Effector memory CD8-positive, alpha-beta T cell (primary cell): ENCODE measurements at regions not wholly inside any gene's neighbourhood (a gene's known extent, or its start where the extent isn't known, plus 50 kb on each side); places are given as distances from the start of the nearest gene placed in this dataset.

Experiments
- ATAC-seq: fragments of 150-1000 bp; cut with Tn5 transposase; replicated peaks from 2 replicates; pipeline ENCODE4 v1.10.0; 2021; ENCODE audit warnings: mild to moderate bottlenecking, moderate library complexity
- DNase-seq, 3 experiments: peaks; one replicate each; pipeline ENCODE4 v3.0.0; 2021
- H3K27ac Mint-ChIP-seq, 2 donors: one replicate each; pipeline ENCODE4 v1.8.0; 2022; ENCODE audit warnings: mild to moderate bottlenecking in 2 of 2, mixed read lengths in 2 of 2, moderate library complexity in 2 of 2
- H3K27me3 Mint-ChIP-seq, 2 donors: one replicate each; pipeline ENCODE4 v1.8.0; 2022; ENCODE audit warnings: mixed read lengths in 2 of 2
- H3K36me3 Mint-ChIP-seq: one replicate; pipeline ENCODE4 v1.8.0; 2022; ENCODE audit warnings: mild to moderate bottlenecking, moderate library complexity, mixed read lengths; ENCODE audit not compliant: insufficient read depth
- H3K4me1 Mint-ChIP-seq, 2 donors: one replicate each; pipeline ENCODE4 v1.8.0; 2022; ENCODE audit warnings: low read depth in 2 of 2, mixed read lengths in 2 of 2
- H3K4me3 Mint-ChIP-seq, 2 donors: one replicate each; pipeline ENCODE4 v1.8.0; 2022; ENCODE audit warnings: mild to moderate bottlenecking in 2 of 2, mixed read lengths in 2 of 2, moderate library complexity in 2 of 2
- H3K9me3 Mint-ChIP-seq, 2 donors: one replicate each; pipeline ENCODE4 v1.8.0; 2022; ENCODE audit warnings: mixed read lengths in 2 of 2

DNA sequence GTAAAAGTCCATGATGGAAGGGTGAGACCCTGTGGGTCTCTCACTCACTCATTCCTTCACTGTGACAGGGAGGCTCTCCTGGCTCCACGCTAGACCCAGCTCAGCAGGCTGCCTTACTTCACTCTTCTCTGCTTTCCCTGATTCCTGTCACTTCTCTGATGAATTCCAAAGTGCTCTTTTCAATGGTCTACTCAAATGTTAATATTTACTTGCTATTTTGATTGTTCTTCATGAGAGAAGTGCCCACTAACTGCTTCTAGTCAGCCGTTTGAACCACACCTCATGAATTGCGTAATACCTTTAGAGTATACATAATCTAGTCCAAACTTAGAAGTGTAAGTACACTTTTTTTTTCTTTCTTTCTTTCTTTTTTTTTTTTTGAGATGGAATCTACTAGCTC lies 1350.2 kb upstream of the RAG2 start:
- no peaks in the 10 kb centered on the region for H3K36me3 Mint-ChIP-seq
- DNase-seq = no peak
- H3K9me3 Mint-ChIP-seq = peaks cover 5 to 7% of the 10 kb centered on the region in 2 donors
- H3K27ac Mint-ChIP-seq = no peak overlapping the region
- ATAC-seq = no peak
- H3K4me3 Mint-ChIP-seq = no peak overlapping the region
- no peaks in the 10 kb centered on the region for H3K4me1 Mint-ChIP-seq
- H3K27me3 Mint-ChIP-seq = no peaks in the 10 kb centered on the region

DNA sequence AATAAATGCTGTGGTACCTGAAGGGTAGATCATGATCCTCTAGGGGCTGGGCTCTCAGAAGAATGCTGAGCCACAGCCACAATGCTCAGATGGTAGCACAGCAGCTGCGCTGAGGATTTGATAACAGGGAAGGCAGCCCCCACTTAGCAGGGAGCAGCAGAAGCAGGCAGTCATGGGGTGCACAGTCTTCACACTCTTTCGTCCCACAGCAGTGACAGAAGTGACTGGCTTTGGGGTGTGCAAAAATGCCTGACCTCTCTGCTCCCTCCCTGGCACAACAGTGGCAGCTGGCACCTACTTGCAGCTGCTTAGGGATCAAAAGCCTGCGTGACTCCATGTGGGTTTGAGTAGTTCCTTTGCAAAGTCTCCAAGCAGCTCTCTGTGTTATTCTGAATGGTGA lies 1349.8 kb upstream of the RAG2 start:
- ATAC-seq = no peak
- H3K4me3 Mint-ChIP-seq = no peak overlapping the region
- H3K4me1 Mint-ChIP-seq = no peaks in the 10 kb centered on the region
- H3K27ac Mint-ChIP-seq = no peak overlapping the region
- no peak for DNase-seq
- H3K36me3 Mint-ChIP-seq = no peaks in the 10 kb centered on the region
- H3K27me3 Mint-ChIP-seq = no peaks in the 10 kb centered on the region
- peaks cover 5 to 7% of the 10 kb centered on the region in 2 donors for H3K9me3 Mint-ChIP-seq

GRCh38 chr11:37946155-37946766 lies 1348.2 kb upstream of the RAG2 start:
- no peak for ATAC-seq
- Mint-ChIP-seq H3K9me3 (peaks cover 5 to 7% of the 10 kb centered on the region in 2 donors), H3K36me3 (no peaks in the 10 kb centered on the region), H3K27me3 (no peaks in the 10 kb centered on the region), H3K27ac (no peak overlapping the region), H3K4me1 (no peaks in the 10 kb centered on the region), H3K4me3 (no peak overlapping the region)
- DNase-seq = no peak

DNA sequence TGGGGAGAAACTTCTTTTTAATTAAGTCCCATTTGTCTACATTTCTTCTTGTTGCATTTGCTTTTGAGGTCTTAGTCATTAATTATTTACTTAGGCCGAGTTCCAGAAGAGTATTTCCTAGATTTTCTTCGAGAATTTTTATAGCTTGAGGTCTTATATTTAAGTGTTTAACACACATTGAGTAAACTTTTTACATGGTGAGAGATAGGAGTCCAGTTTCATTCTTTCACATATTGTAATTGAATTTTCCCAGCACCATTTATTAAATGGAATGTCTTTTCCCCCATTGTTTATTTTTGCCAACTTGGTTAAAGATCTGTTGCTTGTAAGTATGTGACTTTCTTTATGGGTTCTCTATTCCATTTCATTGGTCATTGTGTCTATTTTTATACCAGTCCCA lies 1344.0 kb upstream of the RAG2 start:
- Mint-ChIP-seq H3K4me1 (no peaks in the 10 kb centered on the region), H3K9me3 (no peaks in the 10 kb centered on the region), H3K27ac (no peak overlapping the region), H3K27me3 (no peaks in the 10 kb centered on the region), H3K4me3 (no peak overlapping the region), H3K36me3 (no peaks in the 10 kb centered on the region)
- ATAC-seq (no peak), DNase-seq (no peak)

DNA sequence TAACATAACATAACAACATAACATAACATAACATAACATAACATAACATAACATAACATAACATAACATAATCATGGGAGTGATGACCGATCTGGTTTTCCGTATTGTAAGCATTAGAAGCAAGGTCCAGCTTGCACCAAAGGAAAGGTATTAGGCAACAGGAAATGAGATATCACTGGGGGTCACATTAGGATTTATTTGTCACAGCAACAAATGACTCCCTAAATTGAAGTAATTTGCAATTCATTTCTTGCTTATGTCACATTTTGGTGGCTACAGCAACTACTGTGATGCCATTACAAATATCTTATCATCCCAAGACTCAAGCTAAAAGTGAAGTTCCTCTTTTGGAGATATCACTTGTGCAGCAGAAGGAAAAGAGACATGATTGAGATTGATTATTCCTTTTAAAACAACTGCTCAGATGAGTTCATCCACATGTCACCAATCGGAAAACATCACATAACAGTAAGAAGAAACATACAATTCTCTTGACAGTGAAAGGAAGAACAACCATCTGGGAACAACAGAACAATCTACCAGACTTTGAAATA lies 1331.1 kb upstream of the RAG2 start:
- H3K9me3 Mint-ChIP-seq = peaks cover 6 to 8% of the 10 kb centered on the region in 2 donors
- DNase-seq (no peak), ATAC-seq (no peak)
- H3K27me3 Mint-ChIP-seq = no peaks in the 10 kb centered on the region
- H3K4me3 Mint-ChIP-seq = no peak overlapping the region
- no peaks in the 10 kb centered on the region for H3K4me1 Mint-ChIP-seq
- no peak overlapping the region for H3K27ac Mint-ChIP-seq
- no peaks in the 10 kb centered on the region for H3K36me3 Mint-ChIP-seq

DNA sequence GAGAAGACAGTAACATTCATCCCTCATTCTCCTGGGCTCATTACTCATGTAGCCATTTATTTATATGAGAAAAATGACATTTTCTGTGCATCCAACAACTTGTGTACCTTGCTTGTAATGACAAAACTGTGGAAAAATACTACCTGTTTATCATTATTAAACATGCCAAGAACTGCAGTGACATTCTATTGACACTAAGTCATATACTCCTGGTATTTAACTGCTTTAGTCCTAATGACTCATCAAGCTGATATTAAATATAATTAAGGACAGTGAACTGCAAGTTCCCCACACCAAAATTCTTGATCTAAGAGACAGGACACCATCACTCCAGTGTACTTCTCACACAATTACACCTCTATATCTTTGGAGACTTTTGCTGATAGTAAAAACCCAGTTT lies 1328.7 kb upstream of the RAG2 start:
- H3K27ac Mint-ChIP-seq = no peak overlapping the region
- DNase-seq (no peak), ATAC-seq (no peak)
- H3K27me3 Mint-ChIP-seq = no peaks in the 10 kb centered on the region
- H3K9me3 Mint-ChIP-seq = peaks cover 8 to 11% of the 10 kb centered on the region in 2 donors
- H3K4me3 Mint-ChIP-seq = no peak overlapping the region
- H3K4me1 Mint-ChIP-seq = no peaks in the 10 kb centered on the region
- H3K36me3 Mint-ChIP-seq = no peaks in the 10 kb centered on the region

DNA sequence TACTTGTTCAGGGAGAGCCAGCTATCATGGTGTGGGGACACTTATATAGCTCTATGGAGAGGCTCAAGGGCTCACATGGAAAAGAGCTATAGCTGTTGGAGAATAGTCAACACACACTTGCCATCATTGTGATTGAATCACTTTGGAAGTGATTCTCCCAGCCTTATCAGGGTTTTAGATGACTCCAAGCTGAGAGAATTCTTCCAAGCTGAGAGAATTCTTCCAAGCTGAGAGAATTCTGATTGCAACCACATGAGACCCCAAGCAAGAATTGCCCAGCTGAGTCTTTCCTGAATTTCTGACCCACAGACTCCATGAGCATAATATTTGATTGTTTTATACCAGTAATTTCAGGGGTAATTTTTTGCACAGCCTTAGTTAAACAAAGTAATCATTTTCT lies 1318.3 kb upstream of the RAG2 start:
- H3K9me3 Mint-ChIP-seq = peaks cover 0 to 14% of the 10 kb centered on the region in 2 donors

DNA sequence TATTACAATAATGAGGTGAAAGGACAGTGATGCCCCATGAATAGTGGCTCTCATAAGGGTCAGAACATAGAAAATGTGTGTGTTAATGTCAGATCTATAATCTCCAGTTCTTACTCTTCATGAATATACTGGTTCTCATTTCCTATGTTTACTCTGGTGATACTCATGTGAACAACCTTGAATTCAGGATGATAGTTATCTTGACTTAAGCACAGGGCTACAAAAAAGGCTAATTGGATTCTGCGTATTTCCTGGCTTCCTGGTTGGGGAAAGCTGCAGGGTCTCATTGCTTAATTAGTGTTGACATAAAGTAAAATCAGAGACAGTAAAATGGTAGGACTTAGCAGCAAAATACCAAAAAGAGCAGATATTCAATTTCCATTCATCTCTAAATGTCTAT lies 1316.8 kb upstream of the RAG2 start:
- Mint-ChIP-seq H3K4me1 (no peaks in the 10 kb centered on the region), H3K36me3 (no peaks in the 10 kb centered on the region), H3K4me3 (no peak overlapping the region), H3K27ac (no peak overlapping the region), H3K9me3 (peaks cover 0 to 13% of the 10 kb centered on the region in 2 donors), H3K27me3 (no peaks in the 10 kb centered on the region)
- no peak for ATAC-seq
- DNase-seq = no peak

More for the DNA sequence above, 1318.3 kb upstream of the RAG2 start:
- Mint-ChIP-seq H3K4me3 (no peak overlapping the region), H3K27me3 (no peaks in the 10 kb centered on the region), H3K4me1 (no peaks in the 10 kb centered on the region), H3K36me3 (no peaks in the 10 kb centered on the region), H3K27ac (no peak overlapping the region)
- DNase-seq = no peak
- no peak for ATAC-seq

DNA sequence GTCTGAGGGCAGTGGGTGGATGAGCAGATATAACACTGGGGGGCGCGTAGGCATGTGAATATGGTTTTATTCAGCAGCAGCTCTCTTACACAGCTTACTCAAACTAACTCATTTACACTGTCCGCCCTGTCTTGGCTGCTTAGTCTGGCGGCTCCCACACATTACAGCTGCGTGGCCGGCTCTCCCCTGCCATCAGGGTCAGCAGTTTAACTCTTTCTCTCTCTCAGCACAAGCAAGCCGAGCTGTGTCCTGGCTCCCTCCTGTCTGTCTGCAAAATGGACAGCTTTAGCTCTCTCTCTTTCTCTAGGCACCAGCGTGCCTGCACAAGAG lies 1310.1 kb upstream of the RAG2 start:
- H3K4me3 Mint-ChIP-seq = no peak overlapping the region
- no peaks in the 10 kb centered on the region for H3K4me1 Mint-ChIP-seq
- DNase-seq = no peak
- no peaks in the 10 kb centered on the region for H3K36me3 Mint-ChIP-seq
- no peaks in the 10 kb centered on the region for H3K27me3 Mint-ChIP-seq
- peaks cover 12 to 13% of the 10 kb centered on the region in 2 donors for H3K9me3 Mint-ChIP-seq
- H3K27ac Mint-ChIP-seq = no peak overlapping the region
- ATAC-seq = no peak

DNA sequence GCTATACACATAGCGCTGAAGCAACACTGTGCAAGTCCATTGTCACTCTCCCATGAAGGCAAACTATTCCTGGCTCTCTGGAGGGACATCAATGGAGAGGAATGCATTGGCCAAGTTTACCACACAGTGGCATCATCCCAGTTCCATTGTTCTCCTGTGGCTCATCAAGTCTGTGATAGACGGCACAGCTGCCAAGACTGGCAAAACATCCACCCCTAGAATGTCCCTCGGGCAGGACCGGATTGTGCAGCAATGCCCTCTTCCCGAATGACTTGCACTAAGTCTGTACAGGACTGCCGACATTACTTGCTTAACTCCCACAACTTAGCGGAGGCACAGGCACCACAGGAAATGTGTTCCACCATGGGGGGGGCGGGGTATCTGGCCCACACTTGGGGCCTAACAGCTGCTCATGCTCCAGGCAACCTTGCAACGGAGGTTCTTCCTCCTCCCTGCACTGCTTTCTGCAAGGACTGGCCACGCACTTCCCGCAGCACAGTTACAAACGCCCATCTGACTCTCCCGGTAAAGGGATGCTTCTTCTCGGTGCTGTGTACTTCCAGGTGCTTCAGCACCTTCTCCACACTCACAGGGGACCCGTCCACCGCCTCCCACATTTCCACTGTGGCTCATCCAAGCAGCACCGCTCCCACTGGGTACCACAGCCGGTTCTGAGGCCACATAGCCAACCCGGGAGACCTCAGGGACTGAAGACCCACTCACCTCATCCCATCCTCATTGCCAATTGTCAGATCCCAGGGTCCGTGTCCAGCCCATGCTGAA lies 1309.6 kb upstream of the RAG2 start:
- H3K36me3 Mint-ChIP-seq = no peaks in the 10 kb centered on the region
- H3K4me1 Mint-ChIP-seq = no peaks in the 10 kb centered on the region
- peaks cover 12 to 13% of the 10 kb centered on the region in 2 donors for H3K9me3 Mint-ChIP-seq
- no peak for DNase-seq
- no peak overlapping the region for H3K27ac Mint-ChIP-seq
- no peak overlapping the region for H3K4me3 Mint-ChIP-seq
- no peak for ATAC-seq
- H3K27me3 Mint-ChIP-seq = no peaks in the 10 kb centered on the region

GRCh38 chr11:37905707-37906417 lies 1307.8 kb upstream of the RAG2 start:
- DNase-seq (no peak), ATAC-seq (no peak)
- Mint-ChIP-seq H3K9me3 (peaks cover 7 to 12% of the 10 kb centered on the region in 2 donors), H3K4me3 (no peak overlapping the region), H3K27me3 (no peaks in the 10 kb centered on the region), H3K27ac (no peak overlapping the region), H3K4me1 (no peaks in the 10 kb centered on the region), H3K36me3 (no peaks in the 10 kb centered on the region)

GRCh38 chr11:37896016-37896415 lies 1298.0 kb upstream of the RAG2 start:
- H3K9me3 Mint-ChIP-seq = peaks cover 0 to 7% of the 10 kb centered on the region in 2 donors
- no peak overlapping the region for H3K27ac Mint-ChIP-seq
- H3K4me1 Mint-ChIP-seq = no peaks in the 10 kb centered on the region
- no peaks in the 10 kb centered on the region for H3K36me3 Mint-ChIP-seq
- no peak overlapping the region for H3K4me3 Mint-ChIP-seq
- DNase-seq (no peak), ATAC-seq (no peak)
- H3K27me3 Mint-ChIP-seq = no peaks in the 10 kb centered on the region

GRCh38 chr11:37881741-37882140 lies 1283.7 kb upstream of the RAG2 start:
- Mint-ChIP-seq H3K27me3 (no peaks in the 10 kb centered on the region), H3K36me3 (no peaks in the 10 kb centered on the region), H3K4me3 (no peak overlapping the region), H3K9me3 (peaks cover 0 to 3% of the 10 kb centered on the region in 2 donors), H3K4me1 (no peaks in the 10 kb centered on the region), H3K27ac (no peak overlapping the region)
- DNase-seq (no peak), ATAC-seq (no peak)

- Mint-ChIP-seq H3K4me3 (no peak overlapping the region), H3K9me3 (peaks cover 0 to 14% of the 10 kb centered on the region in 2 donors), H3K4me1 (no peaks in the 10 kb centered on the region), H3K36me3 (no peaks in the 10 kb centered on the region), H3K27me3 (no peaks in the 10 kb centered on the region), H3K27ac (no peak overlapping the region)
- DNase-seq (no peak), ATAC-seq (no peak)
Observed at GRCh38 chr11:37861671-37862070, 1263.6 kb upstream of the RAG2 start.
